Dendritic cell treated with granulocyte-macrophage colony-stimulating factor and Interleukin-4, amounts not matched to agents 40 ng/mL and 50 ng/mL, for 4 days (primary cell): ENCODE measurements at regions not wholly inside any gene's neighbourhood (a gene's known extent, or its start where the extent isn't known, plus 50 kb on each side); places are given as distances from the start of the nearest gene placed in this dataset.
"Not testable (repeated sequence)": the region's sequence is repeated elsewhere in the genome, so short reads cannot be mapped to it uniquely, and the experiment has no call there.

ENCODE experiments used
- H3K27ac Mint-ChIP-seq: one replicate; pipeline ENCODE4 v1.8.0; 2022; ENCODE audit warnings: mild to moderate bottlenecking, mixed read lengths
- H3K27me3 Mint-ChIP-seq: one replicate; pipeline ENCODE4 v1.8.0; 2022; ENCODE audit warnings: mild to moderate bottlenecking, mixed read lengths
- H3K36me3 Mint-ChIP-seq: one replicate; pipeline ENCODE4 v1.8.0; 2022; ENCODE audit warnings: low read depth, mixed read lengths
- H3K4me1 Mint-ChIP-seq: one replicate; pipeline ENCODE4 v1.8.0; 2022; ENCODE audit warnings: low read depth, mixed read lengths
- H3K4me3 Mint-ChIP-seq: one replicate; pipeline ENCODE4 v1.8.0; 2022; ENCODE audit warnings: mild to moderate bottlenecking, moderate library complexity, mixed read lengths
- H3K9me3 Mint-ChIP-seq: one replicate; pipeline ENCODE4 v1.8.0; 2022; ENCODE audit warnings: mixed read lengths
- intact Hi-C: fragments of 100-400 bp; cut with micrococcal nuclease; formaldehyde crosslinking; loops from one replicate; pipeline ENCODE4 v1.15.0; 2022

DNA sequence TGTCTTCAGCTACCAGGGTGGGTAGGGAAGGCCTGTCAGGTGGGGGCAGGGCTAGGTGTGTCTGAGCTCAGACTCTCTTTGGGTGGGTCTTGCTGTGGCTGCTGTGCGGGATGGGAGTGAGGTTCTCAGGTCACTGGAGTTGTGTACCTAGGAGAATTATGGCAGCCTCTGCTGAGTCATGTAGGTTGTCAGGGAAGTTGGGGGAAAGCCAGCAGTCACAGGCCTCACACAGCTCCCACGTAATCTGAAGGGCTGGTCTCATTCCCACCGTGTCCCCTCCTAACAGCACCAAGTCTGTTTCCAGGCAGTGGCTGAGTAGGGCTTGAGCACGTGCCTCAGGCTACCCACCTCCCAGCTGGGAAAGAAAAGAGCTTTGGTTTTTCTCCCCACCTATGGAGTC lies 67.0 kb downstream of the CHCHD4 start:
- intact Hi-C loops = no loop called here
- H3K27me3 Mint-ChIP-seq = peaks cover 6% of the 10 kb centered on the region
- no peaks in the 10 kb centered on the region for H3K4me1 Mint-ChIP-seq
- no peak overlapping the region for H3K27ac Mint-ChIP-seq
- no peak overlapping the region for H3K4me3 Mint-ChIP-seq
- H3K36me3 Mint-ChIP-seq = no peaks in the 10 kb centered on the region
- H3K9me3 Mint-ChIP-seq = peaks cover 10% of the 10 kb centered on the region

GRCh38 chr3:14047841-14048240 lies 76.8 kb downstream of the CHCHD4 start:
- no peak overlapping the region for H3K27ac Mint-ChIP-seq
- intact Hi-C loops = no loop called here
- no peaks in the 10 kb centered on the region for H3K36me3 Mint-ChIP-seq
- no peaks in the 10 kb centered on the region for H3K9me3 Mint-ChIP-seq
- H3K4me3 Mint-ChIP-seq = no peak overlapping the region
- H3K4me1 Mint-ChIP-seq = no peaks in the 10 kb centered on the region
- peaks cover 5% of the 10 kb centered on the region for H3K27me3 Mint-ChIP-seq

GRCh38 chr3:14047027-14047426 lies 77.6 kb downstream of the CHCHD4 start:
- H3K27ac Mint-ChIP-seq = no peak overlapping the region

GRCh38 chr3:14042680-14043079 lies 82.0 kb downstream of the CHCHD4 start:
- Mint-ChIP-seq H3K36me3 (no peaks in the 10 kb centered on the region), H3K4me3 (no peak overlapping the region), H3K27me3 (peaks cover 3% of the 10 kb centered on the region), H3K4me1 (no peaks in the 10 kb centered on the region), H3K27ac (no peak overlapping the region), H3K9me3 (peaks cover 7% of the 10 kb centered on the region)
- intact Hi-C loops = no loop called here

More at GRCh38 chr3:14047027-14047426, 77.6 kb downstream of the CHCHD4 start:
- H3K36me3 Mint-ChIP-seq = no peaks in the 10 kb centered on the region
- H3K4me3 Mint-ChIP-seq = no peak overlapping the region
- intact Hi-C loops = no loop called here
- H3K9me3 Mint-ChIP-seq = no peaks in the 10 kb centered on the region
- H3K27me3 Mint-ChIP-seq = peaks cover 5% of the 10 kb centered on the region
- H3K4me1 Mint-ChIP-seq = no peaks in the 10 kb centered on the region

GRCh38 chr3:14039149-14039548 lies 85.5 kb downstream of the CHCHD4 start:
- Mint-ChIP-seq H3K36me3 (no peaks in the 10 kb centered on the region), H3K9me3 (peaks cover 27% of the 10 kb centered on the region), H3K4me3 (no peak overlapping the region), H3K4me1 (no peaks in the 10 kb centered on the region), H3K27ac (no peak overlapping the region), H3K27me3 (no peaks in the 10 kb centered on the region)
- intact Hi-C loops = no loop called here

DNA sequence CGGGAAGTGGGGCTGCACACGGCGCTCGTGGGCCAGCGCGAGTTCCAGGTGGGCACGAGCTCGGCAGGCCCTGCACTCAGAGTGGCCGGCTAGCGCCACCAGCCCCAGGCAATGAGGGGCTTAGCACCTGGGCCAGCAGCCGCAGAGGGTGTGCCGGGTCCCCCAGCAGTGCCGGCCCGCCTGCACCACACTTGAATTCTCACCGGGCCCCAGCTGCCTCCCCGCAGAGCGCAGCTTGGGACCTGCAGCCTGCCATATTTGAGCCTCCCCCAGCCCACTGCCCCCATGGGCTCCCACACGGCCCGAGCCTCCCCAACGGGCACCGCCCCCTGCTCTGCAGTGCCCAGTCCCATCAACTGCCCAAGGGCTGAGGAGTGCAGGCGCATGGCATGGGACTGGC lies 87.5 kb downstream of the CHCHD4 start:
- no peaks in the 10 kb centered on the region for H3K4me1 Mint-ChIP-seq
- H3K27ac Mint-ChIP-seq = no peak overlapping the region
- intact Hi-C loops = no loop called here
- no peak overlapping the region for H3K4me3 Mint-ChIP-seq
- peaks cover 27% of the 10 kb centered on the region for H3K9me3 Mint-ChIP-seq
- no peaks in the 10 kb centered on the region for H3K36me3 Mint-ChIP-seq
- H3K27me3 Mint-ChIP-seq = peaks cover 1% of the 10 kb centered on the region

DNA sequence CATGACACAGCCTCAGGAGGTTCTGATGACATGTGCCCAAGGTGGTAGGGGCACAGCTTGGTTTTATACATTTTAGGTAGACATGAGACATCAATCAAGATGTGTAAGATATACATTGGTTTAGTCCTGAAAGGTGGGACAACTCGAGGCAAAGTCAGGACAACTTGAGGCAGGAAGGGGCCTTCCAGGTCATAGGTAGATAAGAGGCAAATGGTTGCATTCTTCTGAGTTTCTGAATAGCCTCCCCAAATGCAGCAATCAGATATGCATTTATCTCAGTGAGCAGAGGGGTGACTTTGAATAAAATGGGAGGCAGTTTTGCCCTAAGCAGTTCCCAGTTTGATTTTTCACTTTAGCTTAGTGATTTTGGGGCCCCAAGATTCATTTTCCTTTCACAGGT lies 91.6 kb downstream of the CHCHD4 start:
- no peak overlapping the region for H3K27ac Mint-ChIP-seq
- H3K4me3 Mint-ChIP-seq = no peak overlapping the region
- no peaks in the 10 kb centered on the region for H3K36me3 Mint-ChIP-seq
- intact Hi-C loops = no loop called here
- H3K27me3 Mint-ChIP-seq = peaks cover 1% of the 10 kb centered on the region
- peaks cover 23% of the 10 kb centered on the region for H3K9me3 Mint-ChIP-seq
- no peaks in the 10 kb centered on the region for H3K4me1 Mint-ChIP-seq

DNA sequence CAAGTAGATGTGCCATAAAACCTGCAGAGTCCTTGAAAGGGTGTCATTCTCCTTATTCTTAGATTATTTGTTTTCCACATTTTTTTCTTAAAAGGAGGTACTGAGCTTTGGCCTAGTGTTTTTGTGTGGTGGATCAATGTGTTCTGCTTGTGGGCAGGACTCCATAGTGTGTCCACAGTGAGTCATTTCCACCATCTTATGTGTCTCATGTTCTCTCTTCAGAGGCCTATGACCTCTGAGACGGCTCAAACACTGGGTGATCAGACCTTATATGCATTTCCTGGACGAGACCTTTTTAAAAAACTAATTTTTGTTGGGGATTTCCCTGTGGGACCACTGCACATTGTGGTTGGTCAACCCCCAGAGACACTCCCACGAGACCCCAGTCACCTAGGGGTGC lies 93.4 kb downstream of the CHCHD4 start:
- Mint-ChIP-seq H3K4me1 (no peaks in the 10 kb centered on the region), H3K27me3 (peaks cover 1% of the 10 kb centered on the region), H3K36me3 (no peaks in the 10 kb centered on the region), H3K27ac (no peak overlapping the region), H3K4me3 (no peak overlapping the region), H3K9me3 (peaks cover 6% of the 10 kb centered on the region)
- intact Hi-C loops = no loop called here

- H3K9me3 Mint-ChIP-seq, H3K27ac Mint-ChIP-seq, H3K36me3 Mint-ChIP-seq, H3K27me3 Mint-ChIP-seq, intact Hi-C loops, H3K4me1 Mint-ChIP-seq, H3K4me3 Mint-ChIP-seq: not testable (repeated sequence)
Observed at GRCh38 chr3:14029390-14029995, 95.2 kb downstream of the CHCHD4 start.

DNA sequence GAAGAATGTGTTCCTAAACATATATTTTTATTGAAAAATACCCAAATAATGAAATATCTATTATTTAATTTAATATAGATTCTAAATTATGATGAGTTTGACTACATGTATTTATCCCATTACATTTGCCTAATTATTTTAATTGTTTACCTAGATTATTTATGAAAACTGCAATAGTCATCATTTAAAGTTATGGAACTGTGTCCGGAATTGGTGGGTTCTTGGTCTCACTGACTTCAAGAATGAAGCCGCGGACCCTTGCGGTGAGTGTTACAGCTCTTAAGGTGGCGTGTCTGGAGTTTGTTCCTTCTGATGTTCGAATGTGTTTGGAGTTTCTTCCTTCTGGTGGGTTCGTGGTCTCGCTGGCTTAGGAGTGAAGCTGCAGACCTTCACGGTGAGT lies 96.5 kb downstream of the CHCHD4 start:
- H3K27me3 Mint-ChIP-seq, H3K4me1 Mint-ChIP-seq, H3K36me3 Mint-ChIP-seq, H3K27ac Mint-ChIP-seq, H3K4me3 Mint-ChIP-seq, intact Hi-C loops: not testable (repeated sequence)
- peaks cover 20% of the 10 kb centered on the region for H3K9me3 Mint-ChIP-seq

GRCh38 chr3:14019459-14019858 lies 105.2 kb downstream of the CHCHD4 start:
- intact Hi-C loops = no loop called here
- Mint-ChIP-seq H3K27ac (no peak overlapping the region), H3K4me3 (no peak overlapping the region), H3K36me3 (no peaks in the 10 kb centered on the region), H3K27me3 (no peaks in the 10 kb centered on the region), H3K9me3 (peaks cover 37% of the 10 kb centered on the region), H3K4me1 (no peaks in the 10 kb centered on the region)

DNA sequence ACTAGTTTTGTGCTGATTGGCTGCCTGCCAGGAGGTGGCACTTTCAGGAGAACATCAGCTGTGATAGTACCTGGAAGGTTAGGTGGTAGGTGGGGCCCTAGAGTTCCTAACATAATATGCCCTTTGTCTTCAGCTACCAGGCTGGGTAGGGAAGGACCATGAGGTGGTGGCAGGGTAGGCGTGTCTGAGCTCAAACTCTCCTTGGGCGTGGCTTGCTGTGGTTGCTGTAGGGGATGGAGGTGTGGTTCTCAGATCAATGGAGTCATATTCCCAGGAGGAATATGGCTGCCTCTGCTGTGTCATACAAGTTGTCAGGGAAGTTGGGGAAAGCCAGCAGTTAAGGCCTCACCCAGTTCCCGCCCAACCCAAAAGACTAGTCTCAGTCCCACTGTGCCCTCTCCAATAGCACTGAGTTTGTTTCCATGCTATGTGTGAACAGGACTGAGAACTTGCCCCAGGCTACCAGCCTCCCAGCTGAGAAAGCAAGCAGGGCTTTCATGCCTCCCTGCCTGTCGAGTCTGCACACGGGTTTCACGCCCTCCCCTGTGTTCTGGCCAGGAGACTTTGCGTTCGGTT lies 107.7 kb downstream of the CHCHD4 start:
- no peaks in the 10 kb centered on the region for H3K27me3 Mint-ChIP-seq

DNA sequence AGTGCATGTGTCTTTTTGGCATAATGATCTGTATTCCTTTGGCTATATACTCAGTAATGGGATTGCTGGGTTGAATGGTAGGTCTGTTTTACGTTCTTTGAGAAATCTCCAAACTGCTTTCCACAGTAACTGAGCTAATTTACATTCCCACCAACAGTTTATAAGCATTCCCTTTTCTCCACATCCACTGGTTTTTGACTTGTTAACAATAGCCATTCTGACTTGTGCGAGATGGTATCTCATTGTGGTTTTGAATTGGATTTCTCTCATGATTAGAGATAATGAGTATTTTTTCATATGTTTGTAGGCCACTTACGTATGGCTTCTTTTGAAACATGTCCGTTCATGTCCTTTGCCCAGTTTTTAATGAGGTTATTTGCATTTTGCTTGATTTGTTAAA lies 117.7 kb downstream of the CHCHD4 start:
- Mint-ChIP-seq H3K36me3 (no peaks in the 10 kb centered on the region), H3K27me3 (peaks cover 12% of the 10 kb centered on the region), H3K27ac (no peak overlapping the region), H3K4me3 (no peak overlapping the region), H3K4me1 (no peaks in the 10 kb centered on the region), H3K9me3 (no peaks in the 10 kb centered on the region)
- intact Hi-C loops = no loop called here

More for the DNA sequence above, 107.7 kb downstream of the CHCHD4 start:
- Mint-ChIP-seq H3K36me3 (no peaks in the 10 kb centered on the region), H3K4me1 (no peaks in the 10 kb centered on the region), H3K4me3 (no peak overlapping the region), H3K9me3 (peaks cover 24% of the 10 kb centered on the region), H3K27ac (no peak overlapping the region)
- intact Hi-C loops = no loop called here

- intact Hi-C loops = no loop called here
- H3K27ac Mint-ChIP-seq = no peak overlapping the region
- peaks cover 11% of the 10 kb centered on the region for H3K27me3 Mint-ChIP-seq
- peaks cover 5% of the 10 kb centered on the region for H3K9me3 Mint-ChIP-seq
- no peaks in the 10 kb centered on the region for H3K4me1 Mint-ChIP-seq
- H3K4me3 Mint-ChIP-seq = no peak overlapping the region
- H3K36me3 Mint-ChIP-seq = no peaks in the 10 kb centered on the region
Observed at GRCh38 chr3:14001136-14001535, 121.3 kb upstream of the WNT7A start.

GRCh38 chr3:14000556-14000955 lies 120.7 kb upstream of the WNT7A start:
- intact Hi-C loops = no loop called here
- Mint-ChIP-seq H3K27ac (no peak overlapping the region), H3K4me1 (no peaks in the 10 kb centered on the region), H3K4me3 (no peak overlapping the region), H3K36me3 (no peaks in the 10 kb centered on the region), H3K27me3 (peaks cover 8% of the 10 kb centered on the region), H3K9me3 (peaks cover 10% of the 10 kb centered on the region)
